ENCODE measurements at regions not wholly inside any gene's neighbourhood (a gene's known extent, or its start where the extent isn't known, plus 50 kb on each side); places are given as distances from the start of the nearest gene placed in this dataset.

DNA sequence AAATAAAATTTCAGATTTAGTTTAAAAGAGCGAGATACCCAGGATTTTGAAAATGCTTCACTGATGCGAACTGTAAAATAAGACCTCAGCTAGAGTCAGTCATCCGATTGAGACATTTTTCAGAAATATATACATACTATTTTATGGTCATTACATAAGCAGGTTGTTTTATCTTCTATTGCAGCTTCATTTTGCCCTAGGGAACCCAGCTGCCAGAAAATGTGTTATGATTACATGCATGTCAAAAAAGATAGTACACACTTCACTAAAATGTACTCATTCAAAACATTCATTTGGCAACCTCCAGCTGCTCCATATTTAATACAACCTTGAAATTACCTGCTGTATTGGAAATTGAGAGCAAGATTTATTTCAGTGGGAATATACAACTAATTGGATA lies 483.8 kb upstream of the SLITRK6 start:
- TF ChIP-seq, protein P1, sequence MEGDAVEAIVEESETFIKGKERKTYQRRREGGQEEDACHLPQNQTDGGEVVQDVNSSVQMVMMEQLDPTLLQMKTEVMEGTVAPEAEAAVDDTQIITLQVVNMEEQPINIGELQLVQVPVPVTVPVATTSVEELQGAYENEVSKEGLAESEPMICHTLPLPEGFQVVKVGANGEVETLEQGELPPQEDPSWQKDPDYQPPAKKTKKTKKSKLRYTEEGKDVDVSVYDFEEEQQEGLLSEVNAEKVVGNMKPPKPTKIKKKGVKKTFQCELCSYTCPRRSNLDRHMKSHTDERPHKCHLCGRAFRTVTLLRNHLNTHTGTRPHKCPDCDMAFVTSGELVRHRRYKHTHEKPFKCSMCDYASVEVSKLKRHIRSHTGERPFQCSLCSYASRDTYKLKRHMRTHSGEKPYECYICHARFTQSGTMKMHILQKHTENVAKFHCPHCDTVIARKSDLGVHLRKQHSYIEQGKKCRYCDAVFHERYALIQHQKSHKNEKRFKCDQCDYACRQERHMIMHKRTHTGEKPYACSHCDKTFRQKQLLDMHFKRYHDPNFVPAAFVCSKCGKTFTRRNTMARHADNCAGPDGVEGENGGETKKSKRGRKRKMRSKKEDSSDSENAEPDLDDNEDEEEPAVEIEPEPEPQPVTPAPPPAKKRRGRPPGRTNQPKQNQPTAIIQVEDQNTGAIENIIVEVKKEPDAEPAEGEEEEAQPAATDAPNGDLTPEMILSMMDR (IDR thresholded peaks at IDR 0.05 in 4 of 5, conservative IDR thresholded peaks at IDR 0.05 in 1 of 5): no peak
- no peak for TF ChIP-seq POLR2A (IDR thresholded peaks at IDR 0.05)

Measured in gastrocnemius medialis (tissue), 4 donors.